HepG2 (cell line): ENCODE measurements at regions not wholly inside any gene's neighbourhood (a gene's known extent, or its start where the extent isn't known, plus 50 kb on each side); places are given as distances from the start of the nearest gene placed in this dataset.

Experiments used
- ATAC-seq: fragments of 200-7000 bp; cut with Tn5 transposase; 3 replicates; pipeline ENCODE4 v1.9.1; 2020; ENCODE audit warnings: mild to moderate bottlenecking, moderate library complexity
- BruUV-seq: library from RNA; stranded (reverse); fragments of 400-500 nt; replicated peaks from 2 replicates; lab custom pipeline; 2021; lab: Mats Ljungman, UMichigan
- CTCF ChIA-PET: fragments of 300-600 bp; formaldehyde crosslinking; extraction: SDS; loops from one replicate; lab custom pipeline; 2021; ENCODE audit warnings: low total read pairs, inconsistent platforms, low intra/inter-chr PET ratio; lab: Yijun Ruan, JAX
- POLR2A ChIA-PET: fragments of 350-600 bp; sonication (Branson Sonifier 250); formaldehyde crosslinking; loops from one replicate; lab custom pipeline; 2020; ENCODE audit warnings: antibody characterized with exemption, inconsistent platforms; lab: Yijun Ruan, JAX
- DNase-seq: peaks from one replicate; pipeline ENCODE4 v3.0.0-alpha.2; 2015; ENCODE audit warnings: low spot score
- FAIRE-seq: peaks from 3 replicates; lab custom pipeline; 2011; peaks lifted over from hg19 to GRCh38; lab: Jason Lieb, UNC
- H2AFZ ChIP-seq: one replicate; pipeline ENCODE4 v1.6.1; 2011; ENCODE audit warnings: low read length, inconsistent platforms
- H3K27ac ChIP-seq: fragments of 300-600 bp; 3 replicates; pipeline ENCODE4 v1.8.0; 2011; ENCODE audit warnings: mixed run types, mild to moderate bottlenecking, mixed read lengths, low read length, inconsistent platforms; ENCODE audit not compliant: insufficient read depth; ENCODE audit errors: extremely low read length
- H3K27me3 ChIP-seq, 2 experiments: fragments of 200-600 bp in 1 of 2; 2 replicates in 1 of 2; 3 replicates in 1 of 2; pipeline versions ENCODE4 v1.6.0 to v1.8.0; 2011; ENCODE audit warnings: low read length in 2 of 2, mild to moderate bottlenecking in 2 of 2, moderate library complexity in 2 of 2, inconsistent platforms in 1 of 2; ENCODE audit not compliant: insufficient read depth in 2 of 2, control insufficient read depth in 1 of 2
- H3K36me3 ChIP-seq, 2 experiments: fragments of 200-600 bp in 1 of 2; replicated peaks in 1 of 2; 2 replicates in 1 of 2; 3 replicates in 1 of 2; pipeline versions ENCODE4 v1.5.1 to v1.8.0; 2011; ENCODE audit warnings: low read length in 2 of 2, inconsistent platforms in 1 of 2; ENCODE audit not compliant: insufficient read depth in 2 of 2, control insufficient read depth in 1 of 2
- H3K4me1 ChIP-seq: 2 replicates; pipeline ENCODE4 v1.5.1; 2012; ENCODE audit warnings: low read length, inconsistent platforms; ENCODE audit not compliant: insufficient read depth
- H3K4me2 ChIP-seq: 2 replicates; pipeline ENCODE4 v1.6.0; 2011; ENCODE audit warnings: low read depth, low read length, inconsistent platforms
- H3K4me3 ChIP-seq, 3 experiments: fragments of 200-600 bp in 1 of 3; sonication (generic), shearing (Covaris generic) in 1 of 3; replicated peaks in 1 of 3; 2 replicates each; pipeline ENCODE4 v1.5.1; 2011 to 2016; ENCODE audit warnings: low read length in 3 of 3, inconsistent platforms in 2 of 3, low read depth in 2 of 3, mild to moderate bottlenecking in 2 of 3, control low read depth in 1 of 3, mixed read lengths in 1 of 3; ENCODE audit not compliant: insufficient read depth in 1 of 3
- H3K79me2 ChIP-seq: one replicate; pipeline ENCODE4 v1.6.1; 2011; ENCODE audit warnings: low read length, inconsistent platforms; ENCODE audit not compliant: insufficient read depth
- H3K9ac ChIP-seq: 2 replicates; pipeline ENCODE4 v1.6.0; 2011; ENCODE audit warnings: mild to moderate bottlenecking, low read depth, low read length, inconsistent platforms; ENCODE audit not compliant: insufficient read depth
- H3K9me3 ChIP-seq: 2 replicates; pipeline ENCODE4 v1.5.1; 2012; ENCODE audit warnings: mild to moderate bottlenecking, low read length
- H4K20me1 ChIP-seq: 2 replicates; pipeline ENCODE4 v1.6.0; 2011; ENCODE audit warnings: inconsistent platforms, mild to moderate bottlenecking, low read length, moderate library complexity; ENCODE audit not compliant: insufficient read depth
- ATM ChIP-seq: fragments of 450-650 bp; IDR thresholded peaks from 2 replicates; pipeline ENCODE4 v1.7.1; 2017; ENCODE audit warnings: mild to moderate bottlenecking, borderline replicate concordance
- BRD4 ChIP-seq: sonication (generic); formaldehyde crosslinking; IDR thresholded peaks from 2 replicates; pipeline ENCODE4 v1.4.0; 2020; ENCODE audit warnings: missing genetic modification reagents
- HIVEP1 ChIP-seq: sonication (generic); formaldehyde crosslinking; IDR thresholded peaks from 2 replicates; pipeline ENCODE4 v1.4.0; 2020; ENCODE audit warnings: mild to moderate bottlenecking, missing genetic modification reagents
- MAF1 ChIP-seq: sonication (generic); formaldehyde crosslinking; IDR thresholded peaks from 2 replicates; pipeline ENCODE4 v1.5.0; 2020; ENCODE audit warnings: missing genetic modification reagents, borderline replicate concordance
- NCOA5 ChIP-seq: sonication (generic); formaldehyde crosslinking; IDR thresholded peaks from 2 replicates; pipeline ENCODE4 v1.4.0; 2020; ENCODE audit warnings: missing genetic modification reagents
- RCOR2 ChIP-seq: IDR thresholded peaks from 2 replicates; pipeline ENCODE4 v1.6.1; 2016; ENCODE audit warnings: missing biosample characterization, missing genetic modification reagents
- SCMH1 ChIP-seq: sonication (generic); formaldehyde crosslinking; IDR thresholded peaks from 2 replicates; pipeline ENCODE4 v1.9.0; 2021; ENCODE audit warnings: missing genetic modification reagents, mild to moderate bottlenecking, borderline replicate concordance
- TAF1 ChIP-seq: sonication (generic); formaldehyde crosslinking; IDR thresholded peaks from 2 replicates; pipeline ENCODE4 v1.4.0; 2020; ENCODE audit warnings: missing genetic modification reagents
- ZBTB3 ChIP-seq: sonication (generic); formaldehyde crosslinking; IDR thresholded peaks from 2 replicates; pipeline ENCODE4 v1.4.0; 2020; ENCODE audit warnings: low read depth, mild to moderate bottlenecking, moderate library complexity, missing genetic modification reagents, borderline replicate concordance
- ZNF543 ChIP-seq: sonication (generic); formaldehyde crosslinking; IDR thresholded peaks from 2 replicates; pipeline ENCODE4 v1.4.0; 2020; ENCODE audit warnings: mild to moderate bottlenecking, missing genetic modification reagents
- ZNF616 ChIP-seq: sonication (generic); formaldehyde crosslinking; IDR thresholded peaks from 2 replicates; pipeline ENCODE4 v1.5.0; 2020; ENCODE audit warnings: low read depth, mild to moderate bottlenecking, missing genetic modification reagents
- ZNF772 ChIP-seq: sonication (generic); formaldehyde crosslinking; IDR thresholded peaks from 2 replicates; pipeline ENCODE4 v1.5.0; 2020; ENCODE audit warnings: mild to moderate bottlenecking, missing genetic modification reagents
- ZSCAN20 ChIP-seq: sonication (generic); formaldehyde crosslinking; IDR thresholded peaks from 2 replicates; pipeline ENCODE4 v1.4.0; 2020; ENCODE audit warnings: missing genetic modification reagents, mild to moderate bottlenecking, borderline replicate concordance
- WGBS: methylation state at CpG from one replicate; pipeline ENCODE4 v1.1.6; 2017; ENCODE audit warnings: low lambda C conversion rate; 5-methylcytosine and 5-hydroxymethylcytosine counted together
- in situ Hi-C: cut with HindIII; loops from 2 replicates; pipeline ENCODE4 v1.10.0; 2017; ENCODE audit warnings: low pct_unique_long_range_greater_than_20kb; ENCODE audit not compliant: extremely low pct_ligation_motif_present
- intact Hi-C: fragments of 100-400 bp; cut with micrococcal nuclease; formaldehyde crosslinking; loops from one replicate; pipeline ENCODE4 v1.10.0; 2022; ENCODE audit not compliant: unreplicated experiment
- TF ChIP-seq, protein P1 (sequence below): sonication (generic); formaldehyde crosslinking; IDR thresholded peaks from 2 replicates; pipeline ENCODE4 v1.9.0; 2022; ENCODE audit warnings: low read depth, missing genetic modification reagents

DNA sequence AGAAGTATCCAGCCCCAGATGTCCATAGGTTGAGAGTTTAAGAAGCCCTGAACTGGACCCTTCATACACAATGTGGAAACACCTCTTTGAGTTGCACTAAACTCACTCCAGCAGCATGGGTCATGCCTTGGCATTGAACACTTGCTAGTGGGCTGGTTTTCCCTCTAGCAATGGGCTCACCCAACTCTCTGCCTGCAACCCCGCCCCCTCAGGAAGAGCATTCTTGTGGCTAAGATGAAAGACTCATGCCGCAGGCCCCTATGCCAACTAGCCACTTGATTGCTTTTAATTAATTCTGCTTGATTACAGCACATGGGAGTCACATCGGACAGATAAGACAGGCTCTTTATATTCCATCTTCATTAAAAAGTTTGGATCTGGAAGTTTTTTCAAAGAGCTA, 136.5 kb upstream of the GJB5 start:
- no peak overlapping the region for H3K27ac ChIP-seq
- FAIRE-seq (no peak), ATAC-seq (no peak), DNase-seq (no peak)
- H3K4me1 ChIP-seq, result no peaks in the 10 kb centered on the region
- CTCF ChIA-PET, result no interaction called here
- H3K9me3 ChIP-seq, result no peaks in the 10 kb centered on the region
- H3K27me3 ChIP-seq, result no peaks in the 10 kb centered on the region
- no peak overlapping the region for H3K9ac ChIP-seq
- H3K36me3 ChIP-seq, result no peaks in the 10 kb centered on the region
- intact Hi-C loops (no loop called here), in situ Hi-C loops (no loop called here)
- H3K79me2 ChIP-seq, result no peaks in the 10 kb centered on the region
- TF ChIP-seq ZNF772 (CRISPR knock-in tag), result no peak
- TF ChIP-seq TAF1 (CRISPR knock-in tag), result no peak
- TF ChIP-seq ZNF543 (CRISPR knock-in tag), result no peak
- TF ChIP-seq ZBTB3 (CRISPR knock-in tag), result no peak
- TF ChIP-seq NCOA5 (CRISPR knock-in tag), result no peak
- no peak for TF ChIP-seq SCMH1
- TF ChIP-seq, protein P1, sequence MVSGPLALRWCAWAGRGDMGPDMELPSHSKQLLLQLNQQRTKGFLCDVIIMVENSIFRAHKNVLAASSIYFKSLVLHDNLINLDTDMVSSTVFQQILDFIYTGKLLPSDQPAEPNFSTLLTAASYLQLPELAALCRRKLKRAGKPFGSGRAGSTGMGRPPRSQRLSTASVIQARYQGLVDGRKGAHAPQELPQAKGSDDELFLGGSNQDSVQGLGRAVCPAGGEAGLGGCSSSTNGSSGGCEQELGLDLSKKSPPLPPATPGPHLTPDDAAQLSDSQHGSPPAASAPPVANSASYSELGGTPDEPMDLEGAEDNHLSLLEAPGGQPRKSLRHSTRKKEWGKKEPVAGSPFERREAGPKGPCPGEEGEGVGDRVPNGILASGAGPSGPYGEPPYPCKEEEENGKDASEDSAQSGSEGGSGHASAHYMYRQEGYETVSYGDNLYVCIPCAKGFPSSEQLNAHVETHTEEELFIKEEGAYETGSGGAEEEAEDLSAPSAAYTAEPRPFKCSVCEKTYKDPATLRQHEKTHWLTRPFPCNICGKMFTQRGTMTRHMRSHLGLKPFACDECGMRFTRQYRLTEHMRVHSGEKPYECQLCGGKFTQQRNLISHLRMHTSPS (CRISPR knock-in tag), result no peak
- TF ChIP-seq MAF1 (CRISPR knock-in tag), result no peak
- TF ChIP-seq HIVEP1, result no peak
- no peak for TF ChIP-seq BRD4 (CRISPR knock-in tag)
- TF ChIP-seq ATM, result no peak
- no peak for TF ChIP-seq ZNF616 (CRISPR knock-in tag)
- TF ChIP-seq ZSCAN20 (CRISPR knock-in tag), result no peak
- TF ChIP-seq RCOR2 (CRISPR knock-in tag), result no peak
- H2AFZ ChIP-seq, result no peak overlapping the region
- H4K20me1 ChIP-seq, result no peaks in the 10 kb centered on the region
- POLR2A ChIA-PET, result no interaction called here
- BruUV-seq, result no TSS peak
- H3K4me2 ChIP-seq, result no peak overlapping the region
- H3K4me3 ChIP-seq, result no peak overlapping the region
- WGBS, result 0% methylated on average over 3 of the region's 3 CpGs
